IMR-90 (cell line): ENCODE measurements at regions not wholly inside any gene's neighbourhood (a gene's known extent, or its start where the extent isn't known, plus 50 kb on each side); places are given as distances from the start of the nearest gene placed in this dataset.

ENCODE experiments used
- ATAC-seq: fragments of 200-7000 bp; cut with Tn5 transposase; 2 replicates; pipeline ENCODE4 v1.9.1; 2020; ENCODE audit warnings: low read depth, mild to moderate bottlenecking, moderate library complexity
- BruUV-seq: library from RNA; stranded (reverse); fragments of 400-500 nt; replicated peaks from 2 replicates; lab custom pipeline; 2021; lab: Mats Ljungman, UMichigan
- CTCF ChIA-PET: fragments of 300-600 bp; formaldehyde crosslinking; extraction: SDS; loops from one replicate; lab custom pipeline; 2021; ENCODE audit warnings: antibody characterized with exemption; lab: Yijun Ruan, JAX
- POLR2A ChIA-PET: fragments of 300-600 bp; sonication (Branson Sonifier 250); formaldehyde crosslinking; loops from one replicate; lab custom pipeline; 2022; ENCODE audit warnings: antibody characterized with exemption; ENCODE audit not compliant: unreplicated experiment; lab: Charles Lee
- DNase-seq: peaks from one replicate; pipeline ENCODE4 v3.0.0; 2013
- H2AFZ ChIP-seq: replicated peaks from 2 replicates; pipeline ENCODE3; 2013; ENCODE audit warnings: low read length, mild to moderate bottlenecking; ENCODE audit not compliant: poor library complexity
- H2AK5ac ChIP-seq: 2 replicates; pipeline ENCODE4 v1.6.1; 2013; ENCODE audit warnings: low read depth, low read length, inconsistent platforms
- H2AK9ac ChIP-seq: replicated peaks from 2 replicates; pipeline ENCODE3; 2013; ENCODE audit warnings: mild to moderate bottlenecking, low read depth, low read length, moderate library complexity; ENCODE audit not compliant: poor library complexity
- H2BK120ac ChIP-seq: 2 replicates; pipeline ENCODE4 v1.6.1; 2013; ENCODE audit warnings: low read depth, low read length, inconsistent platforms
- H2BK15ac ChIP-seq: 3 replicates; pipeline ENCODE4 v1.6.1; 2013; ENCODE audit warnings: low read depth, low read length, inconsistent platforms
- H2BK20ac ChIP-seq: 2 replicates; pipeline ENCODE4 v1.6.1; 2013; ENCODE audit warnings: low read depth, mild to moderate bottlenecking, inconsistent platforms, low read length, moderate library complexity
- H2BK5ac ChIP-seq: 2 replicates; pipeline ENCODE4 v1.6.1; 2013; ENCODE audit warnings: mild to moderate bottlenecking, low read depth, low read length, inconsistent platforms; ENCODE audit not compliant: poor library complexity, severe bottlenecking
- H3K14ac ChIP-seq: replicated peaks from 2 replicates; pipeline ENCODE4 v1.6.1; 2013; ENCODE audit warnings: low read depth, low read length, inconsistent platforms
- H3K18ac ChIP-seq: 2 replicates; pipeline ENCODE4 v1.6.1; 2013; ENCODE audit warnings: low read depth, low read length, control low read depth
- H3K23ac ChIP-seq: 2 replicates; pipeline ENCODE4 v1.6.1; 2013; ENCODE audit warnings: low read depth, low read length, inconsistent platforms
- H3K27ac ChIP-seq: 2 replicates; pipeline ENCODE4 v1.5.1; 2013; ENCODE audit warnings: mild to moderate bottlenecking, control low read depth, low read length; ENCODE audit not compliant: insufficient read depth
- H3K27me3 ChIP-seq: 2 replicates; pipeline ENCODE4 v1.6.1; 2013; ENCODE audit warnings: low read length; ENCODE audit not compliant: control insufficient read depth, insufficient read depth
- H3K36me3 ChIP-seq: 2 replicates; pipeline ENCODE4 v1.6.1; 2013; ENCODE audit warnings: low read length, mixed read lengths; ENCODE audit not compliant: control insufficient read depth, insufficient read depth
- H3K4ac ChIP-seq: 2 replicates; pipeline ENCODE4 v1.6.1; 2013; ENCODE audit warnings: low read depth, low read length, inconsistent platforms
- H3K4me1 ChIP-seq: 2 replicates; pipeline ENCODE4 v1.6.1; 2013; ENCODE audit warnings: low read length, mixed read lengths; ENCODE audit not compliant: control insufficient read depth, insufficient read depth
- H3K4me2 ChIP-seq: 2 replicates; pipeline ENCODE4 v1.6.1; 2013; ENCODE audit warnings: low read depth, mild to moderate bottlenecking, control low read depth, low read length, moderate library complexity
- H3K4me3 ChIP-seq: 2 replicates; pipeline ENCODE4 v1.5.1; 2013; ENCODE audit warnings: low read depth, mild to moderate bottlenecking, control low read depth, low read length, moderate library complexity; ENCODE audit not compliant: insufficient read depth
- H3K56ac ChIP-seq: 2 replicates; pipeline ENCODE4 v1.6.1; 2013; ENCODE audit warnings: low read length, inconsistent platforms; ENCODE audit not compliant: insufficient read depth; ENCODE audit errors: extremely low read depth
- H3K79me1 ChIP-seq, 2 experiments: 2 replicates each; pipeline ENCODE4 v1.6.1; 2013; ENCODE audit warnings: low read length in 2 of 2, inconsistent platforms in 1 of 2, low read depth in 1 of 2
- H3K9ac ChIP-seq: 2 replicates; pipeline ENCODE4 v1.6.1; 2013; ENCODE audit warnings: low read depth, low read length, control low read depth
- H3K9me1 ChIP-seq: 2 replicates; pipeline ENCODE4 v1.6.1; 2013; ENCODE audit warnings: low read length, inconsistent platforms; ENCODE audit not compliant: insufficient read depth
- H3K9me3 ChIP-seq: 2 replicates; pipeline ENCODE4 v1.6.1; 2013; ENCODE audit warnings: low read length; ENCODE audit not compliant: control insufficient read depth, insufficient read depth
- H4K20me1 ChIP-seq: 2 replicates; pipeline ENCODE4 v1.6.1; 2013; ENCODE audit warnings: low read length, inconsistent platforms; ENCODE audit not compliant: insufficient read depth
- H4K5ac ChIP-seq: 2 replicates; pipeline ENCODE4 v1.6.1; 2013; ENCODE audit warnings: mild to moderate bottlenecking, low read depth, low read length, control low read depth
- H4K8ac ChIP-seq, 2 experiments: 2 replicates each; pipeline ENCODE4 v1.6.1; 2013; ENCODE audit warnings: low read depth in 2 of 2, low read length in 2 of 2, control low read depth in 1 of 2, inconsistent platforms in 1 of 2
- H4K91ac ChIP-seq: 2 replicates; pipeline ENCODE4 v1.6.1; 2013; ENCODE audit warnings: low read depth, low read length, inconsistent platforms; ENCODE audit not compliant: insufficient read depth
- BHLHE40 ChIP-seq: fragments of 150-350 bp; IDR thresholded peaks from 2 replicates; pipeline ENCODE4 v1.6.1; 2016; ENCODE audit warnings: mild to moderate bottlenecking, low read depth, low read length
- CEBPB ChIP-seq: IDR thresholded peaks from 2 replicates; pipeline ENCODE4 v1.6.1; 2012; ENCODE audit warnings: low read depth, low read length, improper control_type of control experiment
- ELK1 ChIP-seq: fragments of 150-350 bp; IDR thresholded peaks from 2 replicates; pipeline ENCODE4 v1.6.1; 2016; ENCODE audit warnings: low read depth, mild to moderate bottlenecking, low read length, moderate library complexity, borderline replicate concordance
- MAFK ChIP-seq: IDR thresholded peaks from 2 replicates; pipeline ENCODE4 v1.6.1; 2012; ENCODE audit warnings: low read depth, low read length, improper control_type of control experiment
- MXI1 ChIP-seq: IDR thresholded peaks from 2 replicates; pipeline ENCODE4 v1.6.1; 2012; ENCODE audit warnings: low read depth, mild to moderate bottlenecking, low read length, moderate library complexity, borderline replicate concordance
- RCOR1 ChIP-seq: IDR thresholded peaks from 2 replicates; pipeline ENCODE4 v1.6.1; 2012; ENCODE audit warnings: mild to moderate bottlenecking, low read length, improper control_type of control experiment; ENCODE audit not compliant: insufficient replicate concordance
- SMC3 ChIP-seq: fragments of 150-350 bp; IDR thresholded peaks from 2 replicates; pipeline ENCODE4 v1.6.1; 2016; ENCODE audit warnings: low read depth, mild to moderate bottlenecking, antibody characterized with exemption, low read length, moderate library complexity
- WGBS, 2 experiments: methylation state at CpG; one replicate each; pipeline versions ENCODE4 v1.1.5 to v1.1.7; 2013; ENCODE audit warnings: missing lambda C conversion rate in 2 of 2; ENCODE audit not compliant: insufficient read length in 1 of 2; ENCODE audit errors: extremely low coverage in 2 of 2; 5-methylcytosine and 5-hydroxymethylcytosine counted together
- dilution Hi-C: fragments of 300-500 bp; cut with HindIII; formaldehyde crosslinking; loops from one replicate; pipeline ENCODE4 v1.14.3; 2018; ENCODE audit warnings: low sequenced_read_pairs; ENCODE audit not compliant: unreplicated experiment
- in situ Hi-C: fragments of 300-500 bp; cut with MboI; formaldehyde crosslinking; loops from 3 replicates; pipeline ENCODE4 v1.14.3; 2019; ENCODE audit warnings: low sequenced_read_pairs, inconsistent platforms, mixed read lengths
- intact Hi-C: fragments of 100-400 bp; cut with micrococcal nuclease; formaldehyde crosslinking; loops from 2 replicates; pipeline ENCODE4 v1.10.0; 2022
- TF ChIP-seq, protein P1 (sequence below): fragments of 150-350 bp; IDR thresholded peaks from 2 replicates; pipeline ENCODE4 v1.6.1; 2017; ENCODE audit warnings: mild to moderate bottlenecking, antibody characterized with exemption, low read length, low read depth
- TF ChIP-seq, protein P2 (sequence below): conservative IDR thresholded peaks from 2 replicates; pipeline ENCODE4 v1.5.1; 2012; ENCODE audit warnings: mild to moderate bottlenecking, low read depth, low read length, improper control_type of control experiment

DNA sequence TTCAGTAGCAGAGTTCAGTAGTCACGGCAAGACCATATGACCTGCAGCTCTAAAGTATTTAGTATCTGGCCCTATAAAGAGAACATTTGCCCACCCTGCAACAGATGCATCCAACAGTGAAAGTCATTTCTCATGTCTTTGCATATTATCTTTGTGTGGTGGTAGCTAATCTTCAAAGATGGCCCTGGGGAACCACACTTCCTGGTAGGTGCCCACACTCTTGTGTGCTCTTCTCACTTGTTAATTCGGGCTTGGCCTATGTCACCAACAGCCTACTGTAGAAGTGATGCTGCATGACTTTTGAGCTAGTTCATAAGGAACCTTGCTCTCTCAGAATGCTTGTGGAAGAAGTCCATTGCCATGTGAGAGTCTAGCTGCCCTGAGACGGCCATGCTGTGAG is 85.6 kb downstream of the MAP1LC3B2 start:
- no CpG with 5 or more reads among the region's 3 CpGs for WGBS, 2 experiments
- no peaks in the 10 kb centered on the region for H3K4me1 ChIP-seq
- H3K18ac ChIP-seq = no peak overlapping the region
- H4K5ac ChIP-seq = no peak overlapping the region
- ATAC-seq (no peak), DNase-seq (no peak)
- dilution Hi-C loops (no loop called here), intact Hi-C loops (no loop called here), in situ Hi-C loops (no loop called here)
- H2BK15ac ChIP-seq = no peak overlapping the region
- H3K9ac ChIP-seq = no peak overlapping the region
- peaks cover 39% of the 10 kb centered on the region for H3K27me3 ChIP-seq
- no peak overlapping the region for H2AK9ac ChIP-seq
- CTCF ChIA-PET = no interaction called here
- no peak overlapping the region for H3K27ac ChIP-seq
- no TSS peak for BruUV-seq
- no peak overlapping the region for H3K23ac ChIP-seq
- H3K9me3 ChIP-seq = peaks cover 7% of the 10 kb centered on the region
- no peak overlapping the region for H3K14ac ChIP-seq
- no peaks in the 10 kb centered on the region for H4K20me1 ChIP-seq
- no peak overlapping the region for H2BK5ac ChIP-seq
- TF ChIP-seq, protein P1, sequence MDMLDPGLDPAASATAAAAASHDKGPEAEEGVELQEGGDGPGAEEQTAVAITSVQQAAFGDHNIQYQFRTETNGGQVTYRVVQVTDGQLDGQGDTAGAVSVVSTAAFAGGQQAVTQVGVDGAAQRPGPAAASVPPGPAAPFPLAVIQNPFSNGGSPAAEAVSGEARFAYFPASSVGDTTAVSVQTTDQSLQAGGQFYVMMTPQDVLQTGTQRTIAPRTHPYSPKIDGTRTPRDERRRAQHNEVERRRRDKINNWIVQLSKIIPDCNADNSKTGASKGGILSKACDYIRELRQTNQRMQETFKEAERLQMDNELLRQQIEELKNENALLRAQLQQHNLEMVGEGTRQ = no peak
- no peak for TF ChIP-seq CEBPB
- no peak for TF ChIP-seq ELK1
- no peak for TF ChIP-seq RCOR1
- no peak for TF ChIP-seq MXI1
- no peak for TF ChIP-seq SMC3
- TF ChIP-seq BHLHE40 = no peak
- TF ChIP-seq MAFK = no peak
- TF ChIP-seq, protein P2, sequence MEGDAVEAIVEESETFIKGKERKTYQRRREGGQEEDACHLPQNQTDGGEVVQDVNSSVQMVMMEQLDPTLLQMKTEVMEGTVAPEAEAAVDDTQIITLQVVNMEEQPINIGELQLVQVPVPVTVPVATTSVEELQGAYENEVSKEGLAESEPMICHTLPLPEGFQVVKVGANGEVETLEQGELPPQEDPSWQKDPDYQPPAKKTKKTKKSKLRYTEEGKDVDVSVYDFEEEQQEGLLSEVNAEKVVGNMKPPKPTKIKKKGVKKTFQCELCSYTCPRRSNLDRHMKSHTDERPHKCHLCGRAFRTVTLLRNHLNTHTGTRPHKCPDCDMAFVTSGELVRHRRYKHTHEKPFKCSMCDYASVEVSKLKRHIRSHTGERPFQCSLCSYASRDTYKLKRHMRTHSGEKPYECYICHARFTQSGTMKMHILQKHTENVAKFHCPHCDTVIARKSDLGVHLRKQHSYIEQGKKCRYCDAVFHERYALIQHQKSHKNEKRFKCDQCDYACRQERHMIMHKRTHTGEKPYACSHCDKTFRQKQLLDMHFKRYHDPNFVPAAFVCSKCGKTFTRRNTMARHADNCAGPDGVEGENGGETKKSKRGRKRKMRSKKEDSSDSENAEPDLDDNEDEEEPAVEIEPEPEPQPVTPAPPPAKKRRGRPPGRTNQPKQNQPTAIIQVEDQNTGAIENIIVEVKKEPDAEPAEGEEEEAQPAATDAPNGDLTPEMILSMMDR = no peak
- H4K8ac ChIP-seq = no peak overlapping the region
- no peak overlapping the region for H3K4me3 ChIP-seq
- no peak overlapping the region for H3K4me2 ChIP-seq
- H3K36me3 ChIP-seq = no peaks in the 10 kb centered on the region
- no peak overlapping the region for H2AFZ ChIP-seq
- H3K56ac ChIP-seq = no peak overlapping the region
- H2AK5ac ChIP-seq = no peak overlapping the region
- POLR2A ChIA-PET = no interaction called here
- no peak overlapping the region for H2BK20ac ChIP-seq
- no peaks in the 10 kb centered on the region for H3K79me1 ChIP-seq
- H2BK120ac ChIP-seq = no peak overlapping the region
- H3K4ac ChIP-seq = no peak overlapping the region
- H3K9me1 ChIP-seq = no peaks in the 10 kb centered on the region
- H4K91ac ChIP-seq = no peak overlapping the region
